Activated naive CD4-positive, alpha-beta T cell treated with anti-CD3 and anti-CD28 coated beads, Interleukin-2, amount 50 U/mL, for 72 hours (primary cell): ENCODE measurements at regions not wholly inside any gene's neighbourhood (a gene's known extent, or its start where the extent isn't known, plus 50 kb on each side); places are given as distances from the start of the nearest gene placed in this dataset.

Experiments
- ATAC-seq, 2 donors: fragments of 150-1000 bp; cut with Tn5 transposase; 2 replicates each; pipeline ENCODE4 v1.10.0; 2021; ENCODE audit warnings: mild to moderate bottlenecking in 2 of 2, moderate library complexity in 2 of 2
- DNase-seq, 2 donors: peaks; one replicate each; pipeline ENCODE4 v3.0.0; 2021 to 2022; ENCODE audit warnings: low spot score in 2 of 2
- H3K27ac Mint-ChIP-seq, 2 donors: one replicate each; pipeline ENCODE4 v1.8.0; 2022; ENCODE audit warnings: mild to moderate bottlenecking in 2 of 2, mixed read lengths in 2 of 2
- H3K36me3 Mint-ChIP-seq, 2 donors: one replicate each; pipeline ENCODE4 v1.8.0; 2022; ENCODE audit warnings: mixed read lengths in 2 of 2
- H3K9me3 Mint-ChIP-seq, 2 donors: one replicate each; pipeline ENCODE4 v1.8.0; 2022; ENCODE audit warnings: mixed read lengths in 2 of 2

- Mint-ChIP-seq H3K27ac (no peak overlapping the region), H3K36me3 (no peaks in the 10 kb centered on the region), H3K9me3 (peaks cover 20 to 38% of the 10 kb centered on the region in 2 donors)
- no peak for DNase-seq
- no peak for ATAC-seq
Observed at GRCh38 chr11:42023267-42023666, 563.8 kb upstream of the LRRC4C start.

GRCh38 chr11:42025121-42025803, 565.8 kb upstream of the LRRC4C start:
- no peak overlapping the region for H3K27ac Mint-ChIP-seq
- DNase-seq (no peak), ATAC-seq (no peak)
- no peaks in the 10 kb centered on the region for H3K36me3 Mint-ChIP-seq
- H3K9me3 Mint-ChIP-seq, result peaks cover 22 to 36% of the 10 kb centered on the region in 2 donors

GRCh38 chr11:42034826-42035225, 575.4 kb upstream of the LRRC4C start:
- Mint-ChIP-seq H3K9me3 (peaks cover 6 to 24% of the 10 kb centered on the region in 2 donors), H3K36me3 (no peaks in the 10 kb centered on the region), H3K27ac (no peak overlapping the region)
- DNase-seq, result no peak
- ATAC-seq, result no peak

GRCh38 chr11:42036201-42036600, 576.7 kb upstream of the LRRC4C start:
- ATAC-seq (no peak), DNase-seq (no peak)
- no peak overlapping the region for H3K27ac Mint-ChIP-seq
- H3K36me3 Mint-ChIP-seq, result no peaks in the 10 kb centered on the region
- peaks cover 8 to 22% of the 10 kb centered on the region in 2 donors for H3K9me3 Mint-ChIP-seq

GRCh38 chr11:42043312-42043711, 583.9 kb upstream of the LRRC4C start:
- H3K27ac Mint-ChIP-seq, result no peak overlapping the region
- no peaks in the 10 kb centered on the region for H3K36me3 Mint-ChIP-seq
- H3K9me3 Mint-ChIP-seq, result peaks cover 17 to 25% of the 10 kb centered on the region in 2 donors
- no peak for DNase-seq
- no peak for ATAC-seq

- Mint-ChIP-seq H3K9me3 (peaks cover 16 to 23% of the 10 kb centered on the region in 2 donors), H3K27ac (no peak overlapping the region), H3K36me3 (no peaks in the 10 kb centered on the region)
- DNase-seq, result no peak
- ATAC-seq, result no peak
Observed at GRCh38 chr11:42047637-42048555, 588.4 kb upstream of the LRRC4C start.

- no peak for ATAC-seq
- Mint-ChIP-seq H3K9me3 (peaks cover 24 to 28% of the 10 kb centered on the region in 2 donors), H3K36me3 (no peaks in the 10 kb centered on the region), H3K27ac (no peak overlapping the region)
- DNase-seq, result no peak
Observed at GRCh38 chr11:42049186-42049585, 589.7 kb upstream of the LRRC4C start.

- Mint-ChIP-seq H3K27ac (no peak overlapping the region), H3K36me3 (no peaks in the 10 kb centered on the region), H3K9me3 (peaks cover 19 to 24% of the 10 kb centered on the region in 2 donors)
- ATAC-seq (no peak), DNase-seq (no peak)
Observed at GRCh38 chr11:42049650-42050049, 590.2 kb upstream of the LRRC4C start.

- ATAC-seq, result no peak
- Mint-ChIP-seq H3K27ac (no peak overlapping the region), H3K9me3 (peaks cover 15 to 21% of the 10 kb centered on the region in 2 donors), H3K36me3 (no peaks in the 10 kb centered on the region)
- DNase-seq, result no peak
Observed at GRCh38 chr11:42054351-42054900, 595.0 kb upstream of the LRRC4C start.

GRCh38 chr11:42055606-42056005, 596.2 kb upstream of the LRRC4C start:
- Mint-ChIP-seq H3K9me3 (peaks cover 15 to 21% of the 10 kb centered on the region in 2 donors), H3K36me3 (no peaks in the 10 kb centered on the region), H3K27ac (no peak overlapping the region)
- no peak for DNase-seq
- ATAC-seq, result no peak

- Mint-ChIP-seq H3K27ac (no peak overlapping the region), H3K36me3 (no peaks in the 10 kb centered on the region), H3K9me3 (peaks cover 7 to 9% of the 10 kb centered on the region in 2 donors)
- DNase-seq (no peak), ATAC-seq (no peak)
Observed at GRCh38 chr11:42058794-42059193, 599.3 kb upstream of the LRRC4C start.

GRCh38 chr11:42065199-42065598, 605.7 kb upstream of the LRRC4C start:
- ATAC-seq (no peak), DNase-seq (no peak)
- Mint-ChIP-seq H3K36me3 (no peaks in the 10 kb centered on the region), H3K9me3 (peaks cover 22 to 25% of the 10 kb centered on the region in 2 donors), H3K27ac (no peak overlapping the region)

- Mint-ChIP-seq H3K36me3 (no peaks in the 10 kb centered on the region), H3K27ac (no peak overlapping the region), H3K9me3 (peaks cover 22 to 25% of the 10 kb centered on the region in 2 donors)
- DNase-seq (no peak), ATAC-seq (no peak)
Observed at GRCh38 chr11:42066113-42066512, 606.7 kb upstream of the LRRC4C start.

GRCh38 chr11:42074306-42074705, 614.9 kb upstream of the LRRC4C start:
- no peak overlapping the region for H3K27ac Mint-ChIP-seq
- ATAC-seq (no peak), DNase-seq (no peak)
- peaks cover 6 to 15% of the 10 kb centered on the region in 2 donors for H3K9me3 Mint-ChIP-seq
- H3K36me3 Mint-ChIP-seq, result no peaks in the 10 kb centered on the region

- Mint-ChIP-seq H3K36me3 (no peaks in the 10 kb centered on the region), H3K27ac (no peak overlapping the region), H3K9me3 (peaks cover 9 to 14% of the 10 kb centered on the region in 2 donors)
- DNase-seq (no peak), ATAC-seq (no peak)
Observed at GRCh38 chr11:42075180-42075579, 615.7 kb upstream of the LRRC4C start.

GRCh38 chr11:42077794-42078193, 618.3 kb upstream of the LRRC4C start:
- Mint-ChIP-seq H3K9me3 (peaks cover 10 to 11% of the 10 kb centered on the region in 2 donors), H3K27ac (no peak overlapping the region), H3K36me3 (no peaks in the 10 kb centered on the region)
- no peak for ATAC-seq
- DNase-seq, result no peak

- Mint-ChIP-seq H3K27ac (no peak overlapping the region), H3K9me3 (peaks cover 18 to 36% of the 10 kb centered on the region in 2 donors)
Observed at GRCh38 chr11:42085736-42086135, 626.3 kb upstream of the LRRC4C start.

More at GRCh38 chr11:42085736-42086135, 626.3 kb upstream of the LRRC4C start:
- no peak for DNase-seq
- H3K36me3 Mint-ChIP-seq, result peaks cover 0 to 5% of the 10 kb centered on the region in 2 donors
- ATAC-seq, result no peak
